Trophoblast cell (in vitro differentiated cells and primary cell): ENCODE measurements at regions not wholly inside any gene's neighbourhood (a gene's known extent, or its start where the extent isn't known, plus 50 kb on each side); places are given as distances from the start of the nearest gene placed in this dataset.

ENCODE experiments used
- DNase-seq, 2 donors: peaks; one replicate each; pipeline ENCODE4 v3.0.0-alpha.2; 2016
- H2AFZ ChIP-seq: 2 replicates; pipeline ENCODE4 v1.6.1; 2013; ENCODE audit warnings: low read length, moderate library complexity, mild to moderate bottlenecking; ENCODE audit not compliant: insufficient read depth, poor library complexity
- H2AK5ac ChIP-seq: 2 replicates; pipeline ENCODE4 v1.6.1; 2013; ENCODE audit warnings: mild to moderate bottlenecking, low read length
- H2BK120ac ChIP-seq: 2 replicates; pipeline ENCODE4 v1.6.1; 2013; ENCODE audit warnings: low read length, mild to moderate bottlenecking, moderate library complexity; ENCODE audit not compliant: insufficient read depth, poor library complexity
- H2BK12ac ChIP-seq: 2 replicates; pipeline ENCODE4 v1.6.1; 2013; ENCODE audit warnings: mild to moderate bottlenecking, low read length, moderate library complexity
- H2BK5ac ChIP-seq: 2 replicates; pipeline ENCODE4 v1.6.1; 2013; ENCODE audit warnings: low read length, low read depth, moderate library complexity, mild to moderate bottlenecking; ENCODE audit not compliant: poor library complexity
- H3K14ac ChIP-seq: 2 replicates; pipeline ENCODE4 v1.6.1; 2013; ENCODE audit warnings: mild to moderate bottlenecking, low read length
- H3K18ac ChIP-seq: 2 replicates; pipeline ENCODE4 v1.6.1; 2013; ENCODE audit warnings: mild to moderate bottlenecking, low read length
- H3K23ac ChIP-seq: 2 replicates; pipeline ENCODE4 v1.6.1; 2013; ENCODE audit warnings: low read length
- H3K27ac ChIP-seq: 2 replicates; pipeline ENCODE4 v1.5.1; 2013; ENCODE audit warnings: low read depth, mild to moderate bottlenecking, inconsistent platforms, low read length, moderate library complexity
- H3K27me3 ChIP-seq: 2 replicates; pipeline ENCODE4 v1.6.1; 2013; ENCODE audit warnings: inconsistent platforms, mild to moderate bottlenecking, low read length, moderate library complexity; ENCODE audit not compliant: insufficient read depth
- H3K36me3 ChIP-seq, 2 experiments: 1 replicate in 1 of 2; 2 replicates in 1 of 2; pipeline ENCODE4 v1.6.1; 2013; ENCODE audit warnings: low read length in 2 of 2, mild to moderate bottlenecking in 2 of 2, moderate library complexity in 1 of 2; ENCODE audit not compliant: insufficient read depth in 2 of 2, control insufficient read depth in 1 of 2
- H3K4ac ChIP-seq: 2 replicates; pipeline ENCODE4 v1.6.1; 2013; ENCODE audit warnings: low read depth, mild to moderate bottlenecking, low read length, moderate library complexity
- H3K4me1 ChIP-seq, 2 experiments: 1 replicate in 1 of 2; 2 replicates in 1 of 2; pipeline ENCODE4 v1.6.1; 2013; ENCODE audit warnings: low read length in 2 of 2, mild to moderate bottlenecking in 2 of 2, moderate library complexity in 1 of 2; ENCODE audit not compliant: insufficient read depth in 2 of 2, control insufficient read depth in 1 of 2
- H3K4me2 ChIP-seq: 2 replicates; pipeline ENCODE4 v1.6.1; 2013; ENCODE audit warnings: inconsistent platforms, mild to moderate bottlenecking, low read length, moderate library complexity
- H3K4me3 ChIP-seq: 2 replicates; pipeline ENCODE4 v1.5.1; 2013; ENCODE audit warnings: mild to moderate bottlenecking, low read depth, low read length, inconsistent platforms
- H3K79me1 ChIP-seq: one replicate; pipeline ENCODE4 v1.6.1; 2013; ENCODE audit warnings: low read length
- H3K79me2 ChIP-seq: 2 replicates; pipeline ENCODE4 v1.6.1; 2013; ENCODE audit warnings: low read length, mild to moderate bottlenecking; ENCODE audit not compliant: control insufficient read depth, insufficient read depth, poor library complexity
- H3K9ac ChIP-seq: 2 replicates; pipeline ENCODE4 v1.6.1; 2013; ENCODE audit warnings: mild to moderate bottlenecking, low read length
- H3K9me3 ChIP-seq: 2 replicates; pipeline ENCODE4 v1.6.1; 2013; ENCODE audit warnings: low read depth, mild to moderate bottlenecking, control low read depth, inconsistent platforms, low read length; ENCODE audit not compliant: insufficient read depth
- H4K12ac ChIP-seq: 2 replicates; pipeline ENCODE4 v1.6.1; 2013; ENCODE audit warnings: low read depth, mild to moderate bottlenecking, low read length, moderate library complexity
- H4K8ac ChIP-seq: 2 replicates; pipeline ENCODE4 v1.6.1; 2013; ENCODE audit warnings: low read depth, mild to moderate bottlenecking, low read length, moderate library complexity
- H4K91ac ChIP-seq: one replicate; pipeline ENCODE4 v1.6.1; 2013; ENCODE audit warnings: low read depth, mild to moderate bottlenecking, low read length, moderate library complexity
- WGBS: extraction: QIAGEN DNeasy Blood & Tissue Kit; methylation state at CpG from one replicate; pipeline ENCODE4 v1.1.7; 2013; ENCODE audit warnings: missing lambda C conversion rate; ENCODE audit not compliant: insufficient read length, insufficient coverage; ENCODE audit errors: extremely low coverage; 5-methylcytosine and 5-hydroxymethylcytosine counted together

DNA sequence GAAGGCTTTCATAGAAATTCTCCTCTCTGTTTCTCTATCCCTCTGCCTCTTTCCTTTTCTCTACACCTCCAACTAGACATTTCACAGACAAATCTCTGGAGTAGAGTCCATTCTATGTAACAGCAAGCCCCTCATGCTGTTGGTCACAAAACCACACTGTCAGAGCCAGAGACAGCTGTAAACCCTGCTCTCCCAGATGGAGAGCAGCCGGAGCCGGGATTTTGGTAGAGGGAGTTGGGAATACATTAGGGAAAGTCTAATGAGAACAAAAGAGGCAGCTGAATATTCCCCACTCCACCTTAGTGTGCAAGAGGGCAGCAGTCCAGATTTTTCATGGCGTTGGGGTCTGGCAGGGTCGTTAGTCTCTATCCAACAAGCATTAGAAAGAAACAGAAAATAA, 68.3 kb upstream of the EDN1 start:
- Histone ChIP-seq H4K91ac (no peak overlapping the region), H3K18ac (no peak overlapping the region), H3K9me3 (no peaks in the 10 kb centered on the region), H3K23ac (no peak overlapping the region), H3K14ac (no peak overlapping the region), H2AFZ (no peak overlapping the region), H2BK5ac (no peak overlapping the region), H2AK5ac (no peak overlapping the region), H3K36me3 (no peaks in the 10 kb centered on the region), H2BK12ac (no peak overlapping the region), H2BK120ac (no peak overlapping the region), H3K9ac (no peak overlapping the region), H3K4me3 (no peak overlapping the region), H3K4me1 (no peaks in the 10 kb centered on the region), H3K79me1 (no peaks in the 10 kb centered on the region), H3K79me2 (no peaks in the 10 kb centered on the region), H3K27me3 (no peaks in the 10 kb centered on the region), H3K27ac (no peak overlapping the region), H3K4me2 (no peak overlapping the region), H4K12ac (no peak overlapping the region), H4K8ac (no peak overlapping the region), H3K4ac (no peak overlapping the region)
- no CpG with 5 or more reads among the region's 4 CpGs for WGBS
- DNase-seq, result no peak

DNA sequence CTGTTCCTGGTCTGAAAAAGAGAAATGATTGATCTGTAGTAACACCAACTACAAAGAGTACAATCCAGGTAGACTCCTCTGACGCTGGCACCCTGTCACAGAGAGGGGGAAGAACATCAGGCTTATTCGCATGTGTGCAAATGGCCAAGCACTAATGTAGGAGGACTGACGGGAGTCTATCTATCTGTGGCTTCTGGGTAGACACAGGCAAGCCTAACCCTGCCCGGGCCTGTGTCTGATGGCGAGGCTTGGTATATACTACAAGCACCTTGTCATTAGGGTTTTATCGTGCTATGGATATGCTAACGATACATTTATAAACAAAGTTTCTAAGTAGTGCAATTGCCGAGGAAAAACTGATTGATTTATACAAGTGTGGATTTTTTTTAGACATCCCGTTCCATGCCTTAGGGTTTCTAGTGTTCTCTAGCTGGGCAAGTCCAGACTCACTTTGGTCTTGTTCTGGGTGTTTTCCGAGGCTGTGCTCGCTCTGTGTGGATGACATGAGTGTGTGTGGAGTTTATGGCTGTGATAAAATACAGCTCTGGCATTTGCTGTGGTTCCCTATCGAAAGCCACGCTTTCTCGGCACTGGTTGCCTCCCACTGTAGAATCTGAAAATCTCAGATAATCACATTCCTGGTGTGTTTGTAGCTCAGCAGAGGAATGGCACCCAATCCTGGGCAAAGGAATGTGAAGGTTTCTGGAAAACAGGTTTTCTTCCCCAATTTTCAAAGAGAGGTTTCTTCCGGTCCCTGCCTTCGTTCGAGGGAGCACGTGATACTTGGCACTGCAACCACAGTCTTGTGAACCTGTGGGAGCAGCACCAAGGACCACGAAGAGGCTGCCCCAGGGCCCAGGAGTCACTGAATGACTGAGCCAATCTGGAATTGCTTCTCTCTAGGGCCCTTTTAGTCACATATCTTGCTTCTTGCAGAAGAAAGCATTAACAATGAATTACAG, 67.5 kb upstream of the EDN1 start:
- Histone ChIP-seq H2BK120ac (no peak overlapping the region), H4K8ac (no peak overlapping the region), H4K91ac (no peak overlapping the region), H3K4me2 (no peak overlapping the region), H4K12ac (no peak overlapping the region), H2AK5ac (no peak overlapping the region), H3K23ac (no peak overlapping the region), H3K9ac (no peak overlapping the region), H2AFZ (no peak overlapping the region), H3K36me3 (no peaks in the 10 kb centered on the region), H3K27me3 (no peaks in the 10 kb centered on the region), H3K79me2 (no peaks in the 10 kb centered on the region), H3K9me3 (no peaks in the 10 kb centered on the region), H3K18ac (no peak overlapping the region), H3K4me1 (no peaks in the 10 kb centered on the region), H3K4me3 (no peak overlapping the region), H3K27ac (no peak overlapping the region), H3K14ac (no peak overlapping the region), H3K79me1 (no peaks in the 10 kb centered on the region), H2BK5ac (no peak overlapping the region), H2BK12ac (no peak overlapping the region), H3K4ac (no peak overlapping the region)
- WGBS, result no CpG with 5 or more reads among the region's 19 CpGs
- DNase-seq, result peak; percentile 78 to 88

DNA sequence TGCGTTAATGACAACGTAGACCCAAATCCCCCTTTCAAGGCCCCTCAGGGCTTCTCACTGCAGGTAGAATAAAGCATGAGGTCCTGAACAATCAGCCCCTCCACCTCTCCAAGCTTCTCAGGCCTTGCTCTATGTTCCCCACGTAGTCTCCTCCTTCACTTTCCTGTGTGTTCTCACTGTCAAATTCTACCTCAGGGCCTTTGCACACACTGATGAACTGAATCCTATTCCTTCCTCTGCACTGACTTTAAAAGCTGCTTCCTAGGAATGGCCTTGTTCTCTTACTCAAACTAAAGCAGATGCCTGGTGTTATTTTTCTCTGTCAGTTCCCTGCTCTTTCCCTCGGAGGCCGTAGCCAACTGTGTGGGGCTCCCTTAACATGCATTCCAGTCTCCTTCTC, 66.8 kb upstream of the EDN1 start:
- Histone ChIP-seq H2BK12ac (no peak overlapping the region), H3K27me3 (no peaks in the 10 kb centered on the region), H3K79me1 (no peaks in the 10 kb centered on the region), H3K9me3 (no peaks in the 10 kb centered on the region), H3K4ac (no peak overlapping the region), H3K4me3 (no peak overlapping the region), H3K14ac (no peak overlapping the region), H3K18ac (no peak overlapping the region), H2BK5ac (no peak overlapping the region), H2AFZ (no peak overlapping the region), H3K9ac (no peak overlapping the region), H3K4me1 (no peaks in the 10 kb centered on the region), H2AK5ac (no peak overlapping the region), H3K36me3 (no peaks in the 10 kb centered on the region), H3K4me2 (no peak overlapping the region), H3K79me2 (no peaks in the 10 kb centered on the region), H2BK120ac (no peak overlapping the region), H4K12ac (no peak overlapping the region), H4K8ac (no peak overlapping the region), H3K23ac (no peak overlapping the region), H3K27ac (no peak overlapping the region), H4K91ac (no peak overlapping the region)
- no CpG with 5 or more reads among the region's 5 CpGs for WGBS
- DNase-seq, result no peak

DNA sequence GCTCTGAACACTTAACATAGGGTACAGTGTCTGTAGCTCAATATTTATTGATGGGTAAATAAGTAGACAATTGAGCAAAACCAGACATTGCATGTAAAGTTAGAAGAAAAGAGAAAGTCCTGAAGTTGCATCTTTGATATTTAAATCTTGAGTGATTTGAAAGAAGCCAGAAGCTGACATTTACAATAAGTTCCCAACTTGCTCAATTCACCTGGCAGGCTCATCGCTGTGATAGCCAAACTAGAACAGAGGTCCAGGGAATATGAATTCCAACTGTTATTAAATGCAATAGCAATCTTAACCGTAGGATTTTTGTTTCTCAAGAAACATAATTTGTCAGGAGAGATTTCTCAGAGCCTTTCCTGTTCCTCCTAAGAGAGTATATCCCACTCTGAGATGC, 65.9 kb upstream of the EDN1 start:
- Histone ChIP-seq H3K18ac (no peak overlapping the region), H3K9me3 (no peaks in the 10 kb centered on the region), H2AK5ac (no peak overlapping the region), H4K91ac (no peak overlapping the region), H3K4me3 (no peak overlapping the region), H2AFZ (no peak overlapping the region), H3K9ac (no peak overlapping the region), H2BK5ac (no peak overlapping the region), H3K27me3 (no peaks in the 10 kb centered on the region), H4K12ac (no peak overlapping the region), H3K4me1 (no peaks in the 10 kb centered on the region), H3K79me1 (no peaks in the 10 kb centered on the region), H2BK12ac (no peak overlapping the region), H2BK120ac (no peak overlapping the region), H3K4ac (no peak overlapping the region), H4K8ac (no peak overlapping the region), H3K4me2 (no peak overlapping the region), H3K27ac (no peak overlapping the region), H3K23ac (no peak overlapping the region), H3K14ac (no peak overlapping the region), H3K36me3 (no peaks in the 10 kb centered on the region), H3K79me2 (no peaks in the 10 kb centered on the region)
- no peak for DNase-seq
- no CpG with 5 or more reads among the region's 2 CpGs for WGBS
